ENCODE measurements at regions not wholly inside any gene's neighbourhood (a gene's known extent, or its start where the extent isn't known, plus 50 kb on each side); places are given as distances from the start of the nearest gene placed in this dataset.

GRCh38 chr7:137086896-137087295 lies 218.4 kb downstream of the CHRM2 start:
- TF ChIP-seq POLR2AphosphoS5 (IDR thresholded peaks at IDR 0.05; ENCODE audit: borderline replicate concordance, low read depth, low read length) (no peak), EZH2 (IDR thresholded peaks at IDR 0.05) (no peak)

Measured in SK-N-MC (cell line).